Fibroblast of the aortic adventitia (primary cell): ENCODE measurements at regions not wholly inside any gene's neighbourhood (a gene's known extent, or its start where the extent isn't known, plus 50 kb on each side); places are given as distances from the start of the nearest gene placed in this dataset.
A peak's percentile ranks its signal among the peaks of the same experiment; 100 is the strongest.

ENCODE experiments used
- DNase-seq: peaks from one replicate; pipeline ENCODE4 v3.0.0-alpha.2; 2010; ENCODE audit warnings: low read depth
- H3K4me3 ChIP-seq: 2 replicates; pipeline ENCODE4 v1.5.1; 2011; ENCODE audit warnings: low read depth, mild to moderate bottlenecking, control low read depth, low read length, moderate library complexity
- CTCF ChIP-seq: IDR thresholded peaks from 2 replicates; pipeline ENCODE4 v1.5.1; 2011; ENCODE audit warnings: mild to moderate bottlenecking, low read length, control low read depth, inconsistent platforms; ENCODE audit not compliant: insufficient read depth

- DNase-seq, result no peak
- no peak for TF ChIP-seq CTCF
- no peak overlapping the region for H3K4me3 ChIP-seq
Measured at GRCh38 chr7:79787096-79787495, 333.6 kb upstream of the MAGI2 start.

DNA sequence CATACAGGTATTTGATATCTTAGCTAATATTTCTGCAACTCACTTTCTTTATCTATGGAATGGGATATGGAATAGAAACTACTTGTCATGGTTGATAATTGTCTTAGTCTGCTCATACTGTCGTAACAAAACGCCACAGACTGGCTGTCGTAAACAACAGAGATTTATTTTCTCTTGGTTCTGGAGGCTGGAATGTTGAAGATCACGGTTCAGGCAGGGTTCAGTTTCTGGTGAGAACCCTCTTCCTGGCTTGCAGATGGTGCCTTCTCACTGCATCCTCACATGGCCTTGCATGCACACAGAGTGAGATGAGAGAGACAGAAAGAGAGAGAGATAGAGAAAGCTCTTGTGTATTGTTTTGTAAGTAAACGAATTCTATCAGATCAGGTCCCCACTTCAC, 332.7 kb upstream of the MAGI2 start:
- no peak for TF ChIP-seq CTCF
- no peak overlapping the region for H3K4me3 ChIP-seq

DNA sequence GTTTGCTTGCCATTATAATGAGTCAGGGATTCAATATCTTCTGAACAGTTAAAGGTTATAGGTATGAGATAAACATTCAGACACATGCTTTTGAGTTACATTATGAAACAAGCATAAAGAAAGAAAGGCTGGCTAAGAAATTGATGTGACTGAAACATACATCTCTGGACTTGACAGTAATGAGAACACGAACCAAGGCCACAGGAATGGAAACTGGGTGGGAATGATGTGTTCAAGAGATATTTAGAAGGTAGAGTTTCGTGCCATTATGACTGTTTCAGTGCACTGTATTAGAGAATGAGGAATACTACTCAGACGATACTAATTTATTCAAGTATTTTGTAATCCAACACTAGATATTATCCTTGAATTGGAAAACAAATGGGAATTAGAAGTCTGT, 332.1 kb upstream of the MAGI2 start:
- no peak for TF ChIP-seq CTCF
- no peak overlapping the region for H3K4me3 ChIP-seq
- no peak for DNase-seq

More for the DNA sequence above, 332.7 kb upstream of the MAGI2 start:
- DNase-seq, result no peak

DNA sequence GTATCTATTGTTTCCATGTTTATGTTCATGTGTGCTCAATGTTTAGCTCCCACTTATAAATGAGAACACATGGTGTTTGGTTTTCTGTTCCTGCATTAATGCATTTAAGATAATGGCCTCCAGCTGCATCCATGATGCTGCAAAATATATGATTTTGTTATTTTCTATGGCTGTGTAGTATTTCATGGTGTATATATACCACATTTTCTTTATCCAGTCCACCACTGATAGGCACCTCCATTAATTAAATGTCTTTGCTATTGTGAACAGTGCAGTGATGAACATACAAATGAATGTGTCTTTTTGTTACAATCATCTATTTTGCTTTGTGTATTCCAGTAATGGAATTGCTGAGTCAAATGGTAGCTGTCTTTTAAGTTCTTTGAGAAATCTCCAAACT, 329.4 kb upstream of the MAGI2 start:
- no peak for TF ChIP-seq CTCF
- no peak overlapping the region for H3K4me3 ChIP-seq
- no peak for DNase-seq

- DNase-seq, result no peak
- H3K4me3 ChIP-seq, result no peak overlapping the region
- TF ChIP-seq CTCF, result no peak
Measured at GRCh38 chr7:79782256-79782655, 328.8 kb upstream of the MAGI2 start.

DNA sequence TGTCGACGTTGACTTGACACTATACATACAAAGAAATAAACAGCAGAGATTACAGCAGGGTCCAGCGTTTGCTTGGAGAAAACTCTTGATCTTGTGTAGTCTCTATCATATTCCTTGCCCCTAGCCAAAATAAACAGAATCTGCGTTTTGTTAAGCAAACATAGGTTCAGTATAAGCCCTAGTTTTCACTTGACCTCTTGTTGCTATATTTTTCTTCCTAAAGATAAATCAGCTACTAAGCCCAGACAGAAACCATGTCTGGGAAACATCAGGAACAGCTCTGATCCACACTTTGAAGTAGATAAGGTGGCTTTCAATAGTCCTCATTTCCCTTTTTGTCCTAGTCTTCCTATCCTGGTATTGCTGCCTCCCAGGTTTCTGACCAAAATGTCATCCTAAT, 328.2 kb upstream of the MAGI2 start:
- TF ChIP-seq CTCF, result no peak
- DNase-seq, result peak; percentile 31
- no peak overlapping the region for H3K4me3 ChIP-seq

- DNase-seq, result peak; percentile 82
- no peak for TF ChIP-seq CTCF
- no peak overlapping the region for H3K4me3 ChIP-seq
Measured at GRCh38 chr7:79778786-79779770, 325.6 kb upstream of the MAGI2 start.
